ENCODE measurements at regions not wholly inside any gene's neighbourhood (a gene's known extent, or its start where the extent isn't known, plus 50 kb on each side); places are given as distances from the start of the nearest gene placed in this dataset.
"Not testable (repeated sequence)": the region's sequence is repeated elsewhere in the genome, so short reads cannot be mapped to it uniquely, and the experiment has no call there.

DNA sequence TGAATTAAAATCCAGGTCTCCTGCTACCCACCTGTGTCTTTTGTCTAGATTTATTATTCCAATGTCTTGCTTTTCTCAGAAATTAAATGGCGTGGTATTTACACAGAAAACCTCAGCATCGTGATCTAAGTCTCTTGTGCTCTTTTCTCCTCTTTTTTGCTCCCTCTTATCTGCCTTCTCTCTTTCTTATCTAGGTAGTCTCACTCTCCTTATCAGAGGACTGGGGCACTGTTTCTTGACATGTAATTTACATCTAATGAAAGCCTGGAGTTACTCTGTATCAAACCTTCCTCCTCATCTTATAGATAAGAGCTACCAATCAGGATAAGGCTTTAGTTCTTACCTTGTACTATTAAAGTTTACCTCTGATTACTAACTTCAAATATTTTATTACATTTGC, 933.8 kb downstream of the TLE1 start:
- H3K9ac ChIP-seq (ENCODE audit: control insufficient read depth, insufficient read depth, low read length), result no peak overlapping the region
- 0% methylated on average over 2 of the region's 2 CpGs for WGBS (ENCODE audit: insufficient coverage, insufficient replicate concordance, low lambda C conversion rate, missing lambda C conversion rate)
- RAD21 ChIA-PET (ENCODE audit: unreplicated experiment), result no interaction called here
- H3K27me3 ChIP-seq (replicated peaks in 1 of 2; ENCODE audit: control insufficient read depth in 2 of 2, insufficient read depth in 2 of 2, low read length in 1 of 2), result no peaks in the 10 kb centered on the region
- no peaks in the 10 kb centered on the region for H3K36me3 ChIP-seq (ENCODE audit: control insufficient read depth in 2 of 2, insufficient read depth in 2 of 2, low read length in 1 of 2)
- no TSS peak for BruUV-seq (replicated peaks)
- H2AFZ ChIP-seq (ENCODE audit: control insufficient read depth, low read depth, low read length), result no peak overlapping the region
- FAIRE-seq, result no peak
- H3K79me2 ChIP-seq (ENCODE audit: control insufficient read depth, insufficient read depth, low read length), result no peaks in the 10 kb centered on the region
- H3K9me3 ChIP-seq (replicated peaks; ENCODE audit: control insufficient read depth, insufficient read depth, low read length), result no peaks in the 10 kb centered on the region
- in situ Hi-C loops (cut with MboI), result no loop called here
- no peak overlapping the region for H3K27ac ChIP-seq (ENCODE audit: control insufficient read depth, insufficient read depth)
- no peak overlapping the region for H3K4me2 ChIP-seq (ENCODE audit: control insufficient read depth, insufficient read depth)
- no peaks in the 10 kb centered on the region for H3K4me1 ChIP-seq (ENCODE audit: control insufficient read depth, insufficient read depth, low read length)
- POLR2A ChIA-PET, result no interaction called here
- SMC1A ChIA-PET (ENCODE audit: uncharacterized antibody, unreplicated experiment), result no interaction called here
- intact Hi-C loops (cut with micrococcal nuclease; ENCODE audit: unreplicated experiment), result no loop called here
- H4K20me1 ChIP-seq (ENCODE audit: control insufficient read depth, insufficient read depth), result no peaks in the 10 kb centered on the region
- no peak for DNase-seq (ENCODE audit: low read depth, low spot score)
- ATAC-seq, result no peak
- no peak overlapping the region for H3K4me3 ChIP-seq
- CTCF ChIA-PET, result no interaction called here
- TF ChIP-seq KDM1A (IDR thresholded peaks at IDR 0.05; ENCODE audit: borderline replicate concordance) (no peak), SUZ12 (IDR thresholded peaks at IDR 0.05; ENCODE audit: unreplicated experiment) (no peak), RELA (IDR thresholded peaks at IDR 0.05; ENCODE audit: borderline replicate concordance, partially characterized antibody) (no peak), ZNF24 (IDR thresholded peaks at IDR 0.05) (no peak), BRCA1 (IDR thresholded peaks at IDR 0.05; ENCODE audit: low read depth, low read length) (no peak), ZZZ3 (IDR thresholded peaks at IDR 0.05; ENCODE audit: control insufficient read depth, insufficient read length, low read depth) (no peak), ZNF207 (IDR thresholded peaks at IDR 0.05; ENCODE audit: borderline replicate concordance) (no peak), RBBP5 (conservative IDR thresholded peaks at IDR 0.05) (no peak), SP1 (IDR thresholded peaks at IDR 0.05; ENCODE audit: low read depth, low read length) (no peak), CBX3 (IDR thresholded peaks at IDR 0.05; ENCODE audit: borderline replicate concordance, low read depth) (no peak), ZNF622 (IDR thresholded peaks at IDR 0.05) (no peak), MTA2 (IDR thresholded peaks at IDR 0.05; ENCODE audit: low read depth) (no peak), IKZF2 (IDR thresholded peaks at IDR 0.05) (no peak), BHLHE40 (IDR thresholded peaks at IDR 0.05; ENCODE audit: borderline replicate concordance in 1 of 2, low read depth in 2 of 2, low read length in 1 of 2) (no peak)
- TF ChIP-seq, protein P1, sequence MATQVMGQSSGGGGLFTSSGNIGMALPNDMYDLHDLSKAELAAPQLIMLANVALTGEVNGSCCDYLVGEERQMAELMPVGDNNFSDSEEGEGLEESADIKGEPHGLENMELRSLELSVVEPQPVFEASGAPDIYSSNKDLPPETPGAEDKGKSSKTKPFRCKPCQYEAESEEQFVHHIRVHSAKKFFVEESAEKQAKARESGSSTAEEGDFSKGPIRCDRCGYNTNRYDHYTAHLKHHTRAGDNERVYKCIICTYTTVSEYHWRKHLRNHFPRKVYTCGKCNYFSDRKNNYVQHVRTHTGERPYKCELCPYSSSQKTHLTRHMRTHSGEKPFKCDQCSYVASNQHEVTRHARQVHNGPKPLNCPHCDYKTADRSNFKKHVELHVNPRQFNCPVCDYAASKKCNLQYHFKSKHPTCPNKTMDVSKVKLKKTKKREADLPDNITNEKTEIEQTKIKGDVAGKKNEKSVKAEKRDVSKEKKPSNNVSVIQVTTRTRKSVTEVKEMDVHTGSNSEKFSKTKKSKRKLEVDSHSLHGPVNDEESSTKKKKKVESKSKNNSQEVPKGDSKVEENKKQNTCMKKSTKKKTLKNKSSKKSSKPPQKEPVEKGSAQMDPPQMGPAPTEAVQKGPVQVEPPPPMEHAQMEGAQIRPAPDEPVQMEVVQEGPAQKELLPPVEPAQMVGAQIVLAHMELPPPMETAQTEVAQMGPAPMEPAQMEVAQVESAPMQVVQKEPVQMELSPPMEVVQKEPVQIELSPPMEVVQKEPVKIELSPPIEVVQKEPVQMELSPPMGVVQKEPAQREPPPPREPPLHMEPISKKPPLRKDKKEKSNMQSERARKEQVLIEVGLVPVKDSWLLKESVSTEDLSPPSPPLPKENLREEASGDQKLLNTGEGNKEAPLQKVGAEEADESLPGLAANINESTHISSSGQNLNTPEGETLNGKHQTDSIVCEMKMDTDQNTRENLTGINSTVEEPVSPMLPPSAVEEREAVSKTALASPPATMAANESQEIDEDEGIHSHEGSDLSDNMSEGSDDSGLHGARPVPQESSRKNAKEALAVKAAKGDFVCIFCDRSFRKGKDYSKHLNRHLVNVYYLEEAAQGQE (IDR thresholded peaks at IDR 0.05; ENCODE audit: low read depth, low read length), result no peak
- TF ChIP-seq, protein P2, sequence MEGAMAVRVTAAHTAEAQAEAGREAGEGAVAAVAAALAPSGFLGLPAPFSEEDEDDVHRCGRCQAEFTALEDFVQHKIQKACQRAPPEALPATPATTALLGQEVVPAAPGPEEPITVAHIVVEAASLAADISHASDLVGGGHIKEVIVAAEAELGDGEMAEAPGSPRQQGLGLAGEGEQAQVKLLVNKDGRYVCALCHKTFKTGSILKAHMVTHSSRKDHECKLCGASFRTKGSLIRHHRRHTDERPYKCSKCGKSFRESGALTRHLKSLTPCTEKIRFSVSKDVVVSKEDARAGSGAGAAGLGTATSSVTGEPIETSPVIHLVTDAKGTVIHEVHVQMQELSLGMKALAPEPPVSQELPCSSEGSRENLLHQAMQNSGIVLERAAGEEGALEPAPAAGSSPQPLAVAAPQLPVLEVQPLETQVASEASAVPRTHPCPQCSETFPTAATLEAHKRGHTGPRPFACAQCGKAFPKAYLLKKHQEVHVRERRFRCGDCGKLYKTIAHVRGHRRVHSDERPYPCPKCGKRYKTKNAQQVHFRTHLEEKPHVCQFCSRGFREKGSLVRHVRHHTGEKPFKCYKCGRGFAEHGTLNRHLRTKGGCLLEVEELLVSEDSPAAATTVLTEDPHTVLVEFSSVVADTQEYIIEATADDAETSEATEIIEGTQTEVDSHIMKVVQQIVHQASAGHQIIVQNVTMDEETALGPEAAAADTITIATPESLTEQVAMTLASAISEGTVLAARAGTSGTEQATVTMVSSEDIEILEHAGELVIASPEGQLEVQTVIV (IDR thresholded peaks at IDR 0.05; ENCODE audit: borderline replicate concordance, partially characterized antibody), result no peak

DNA sequence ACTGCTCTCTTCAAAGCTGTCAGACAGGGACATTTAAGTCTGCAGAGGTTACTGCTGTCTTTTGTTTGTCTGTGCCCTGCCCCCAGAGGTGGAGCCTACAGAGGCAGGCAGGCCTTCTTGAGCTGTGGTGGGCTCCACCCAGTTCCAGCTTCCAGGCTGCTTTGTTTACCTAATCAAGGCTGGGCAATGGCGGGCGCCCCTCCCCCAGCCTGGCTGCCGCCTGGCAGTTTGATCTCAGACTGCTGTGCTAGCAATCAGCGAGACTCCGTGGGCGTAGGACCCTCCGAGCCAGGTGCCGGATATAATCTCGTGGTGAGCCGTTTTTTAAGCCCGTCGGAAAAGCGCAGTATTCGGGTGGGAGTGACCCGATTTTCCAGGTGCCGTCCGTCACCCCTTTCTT, 942.3 kb downstream of the TLE1 start:
- H3K9me3 ChIP-seq (replicated peaks; ENCODE audit: control insufficient read depth, insufficient read depth, low read length); H3K27ac ChIP-seq (ENCODE audit: control insufficient read depth, insufficient read depth); H3K4me1 ChIP-seq (ENCODE audit: control insufficient read depth, insufficient read depth, low read length); H3K79me2 ChIP-seq (ENCODE audit: control insufficient read depth, insufficient read depth, low read length); H3K36me3 ChIP-seq (ENCODE audit: control insufficient read depth in 2 of 2, insufficient read depth in 2 of 2, low read length in 1 of 2); ATAC-seq; POLR2A ChIA-PET; CTCF ChIA-PET; H3K4me2 ChIP-seq (ENCODE audit: control insufficient read depth, insufficient read depth); in situ Hi-C loops (cut with MboI); BruUV-seq (replicated peaks); SMC1A ChIA-PET (ENCODE audit: uncharacterized antibody, unreplicated experiment); FAIRE-seq; intact Hi-C loops (cut with micrococcal nuclease; ENCODE audit: unreplicated experiment); H4K20me1 ChIP-seq (ENCODE audit: control insufficient read depth, insufficient read depth); RAD21 ChIA-PET (ENCODE audit: unreplicated experiment); H3K4me3 ChIP-seq; H3K9ac ChIP-seq (ENCODE audit: control insufficient read depth, insufficient read depth, low read length); H2AFZ ChIP-seq (ENCODE audit: control insufficient read depth, low read depth, low read length); DNase-seq (ENCODE audit: low read depth, low spot score); H3K27me3 ChIP-seq (replicated peaks in 1 of 2; ENCODE audit: control insufficient read depth in 2 of 2, insufficient read depth in 2 of 2, low read length in 1 of 2): not testable (repeated sequence)
- WGBS (ENCODE audit: insufficient coverage, insufficient replicate concordance, low lambda C conversion rate, missing lambda C conversion rate), result 49% methylated on average over 11 of the region's 17 CpGs

All from GM12878 (cell line).